ENCODE measurements at regions not wholly inside any gene's neighbourhood (a gene's known extent, or its start where the extent isn't known, plus 50 kb on each side); places are given as distances from the start of the nearest gene placed in this dataset.

GRCh38 chr5:115430374-115430773 is 114.2 kb downstream of the FEM1C start:
- Histone ChIP-seq H3K23ac (ENCODE audit: insufficient read length, low read depth, low read length) (no peak overlapping the region), H4K91ac (ENCODE audit: insufficient read length, low read depth, low read length) (no peak overlapping the region), H2BK5ac (ENCODE audit: insufficient read length, low read length) (no peak overlapping the region), H4K8ac (replicated peaks; ENCODE audit: insufficient read length, low read depth, low read length) (no peak overlapping the region), H3K18ac (ENCODE audit: insufficient read length, low read depth, low read length) (no peak overlapping the region), H3K9ac (ENCODE audit: extremely low read depth, insufficient read length, low read length) (no peak overlapping the region), H3K27ac (ENCODE audit: insufficient read length, low read depth, low read length) (no peak overlapping the region), H3K9me3 (ENCODE audit: control insufficient read depth, low read depth, low read length) (no peaks in the 10 kb centered on the region), H2BK15ac (ENCODE audit: low read depth, low read length) (no peak overlapping the region), H2AK5ac (ENCODE audit: insufficient read length, low read length) (no peak overlapping the region), H3K27me3 (ENCODE audit: insufficient read depth, low read length) (no peaks in the 10 kb centered on the region), H4K20me1 (ENCODE audit: control insufficient read depth, insufficient read depth, insufficient read length) (no peaks in the 10 kb centered on the region), H3K4me1 (ENCODE audit: insufficient read depth, low read length) (no peaks in the 10 kb centered on the region), H2BK20ac (ENCODE audit: low read depth, low read length, poor library complexity, severe bottlenecking) (no peak overlapping the region), H2BK12ac (ENCODE audit: insufficient read length, low read depth, low read length) (no peak overlapping the region), H3T11ph (ENCODE audit: low read length) (no peak overlapping the region), H3K14ac (ENCODE audit: insufficient read depth, low read length) (no peak overlapping the region), H3K4me2 (ENCODE audit: insufficient read depth, insufficient read length, low read length) (no peak overlapping the region), H2BK120ac (ENCODE audit: low read depth, low read length, poor library complexity, severe bottlenecking) (no peak overlapping the region), H2AFZ (ENCODE audit: low read length) (no peak overlapping the region), H3K56ac (ENCODE audit: insufficient read length, low read depth, low read length) (no peak overlapping the region), H3K4ac (ENCODE audit: low read depth, low read length) (no peak overlapping the region), H4K5ac (ENCODE audit: insufficient read length, low read depth, low read length) (no peak overlapping the region), H3K23me2 (ENCODE audit: insufficient read length, low read depth, low read length, poor library complexity, severe bottlenecking) (no peaks in the 10 kb centered on the region), H3K79me1 (ENCODE audit: insufficient read depth, low read depth, low read length, poor library complexity, severe bottlenecking) (no peaks in the 10 kb centered on the region), H3K79me2 (ENCODE audit: insufficient read depth, low read length) (no peaks in the 10 kb centered on the region)
- no peak overlapping the region for H3K27ac Mint-ChIP-seq
- no peak overlapping the region for H3K4me3 Mint-ChIP-seq
- no peak for DNase-seq
- no peaks in the 10 kb centered on the region for H3K36me3 Mint-ChIP-seq (ENCODE audit: insufficient read depth in 1 of 3, low read depth in 3 of 3)
- TF ChIP-seq CTCF (conservative IDR thresholded peaks at IDR 0.05) = no peak
- peaks cover 17 to 25% of the 10 kb centered on the region in 2 experiments for H3K4me1 Mint-ChIP-seq
- H3K9me3 Mint-ChIP-seq = no peaks in the 10 kb centered on the region
- H3K27me3 Mint-ChIP-seq (ENCODE audit: low read depth) = no peaks in the 10 kb centered on the region; the same call in 1 of the 2 replicates
- WGBS (ENCODE audit: extremely low coverage, insufficient read length, low lambda C conversion rate) = no CpG with 5 or more reads among the region's 2 CpGs
